ES-I3 (cell line): ENCODE measurements at regions not wholly inside any gene's neighbourhood (a gene's known extent, or its start where the extent isn't known, plus 50 kb on each side); places are given as distances from the start of the nearest gene placed in this dataset.
"Not testable (repeated sequence)": the region's sequence is repeated elsewhere in the genome, so short reads cannot be mapped to it uniquely, and the experiment has no call there.

ENCODE experiments used
- H3K36me3 ChIP-seq: 2 replicates; pipeline ENCODE4 v1.6.1; 2013; ENCODE audit warnings: mild to moderate bottlenecking, low read length, control low read depth, moderate library complexity; ENCODE audit not compliant: insufficient read depth
- H3K4me1 ChIP-seq: 2 replicates; pipeline ENCODE4 v1.6.1; 2013; ENCODE audit warnings: mild to moderate bottlenecking, control low read depth, low read length; ENCODE audit not compliant: insufficient read depth
- H3K9ac ChIP-seq: 2 replicates; pipeline ENCODE4 v1.6.1; 2013; ENCODE audit warnings: low read depth, mild to moderate bottlenecking, low read length, moderate library complexity
- H3K9me3 ChIP-seq: 2 replicates; pipeline ENCODE4 v1.6.1; 2013; ENCODE audit warnings: mild to moderate bottlenecking, low read length, moderate library complexity; ENCODE audit not compliant: control insufficient read depth, insufficient read depth

DNA sequence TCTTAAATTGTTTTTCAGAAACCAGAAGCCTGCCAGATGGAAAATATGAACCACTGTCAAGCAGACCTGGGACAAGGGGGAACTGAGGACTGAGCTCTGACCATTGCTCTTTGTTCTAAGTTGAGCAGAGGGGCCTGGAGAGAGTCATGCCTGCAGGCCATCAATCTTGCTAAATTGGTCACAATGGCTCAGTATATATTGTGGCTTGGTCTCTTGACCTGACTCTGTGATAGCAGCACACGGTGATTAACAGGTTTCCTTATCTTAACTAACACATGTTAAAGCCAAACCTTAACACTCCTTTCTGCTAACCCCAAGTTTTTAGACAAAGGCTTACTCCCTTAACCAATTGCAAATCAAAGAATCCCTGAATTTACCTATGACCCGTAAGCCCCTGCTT lies 1281.2 kb upstream of the NUDT12 start:
- Histone ChIP-seq H3K36me3 (no peaks in the 10 kb centered on the region), H3K9ac (no peak overlapping the region), H3K9me3 (no peaks in the 10 kb centered on the region), H3K4me1 (peaks cover 7% of the 10 kb centered on the region; the same call in 1 of the 2 replicates)

- Histone ChIP-seq H3K36me3 (no peaks in the 10 kb centered on the region), H3K9ac (no peak overlapping the region), H3K4me1 (peaks cover 7% of the 10 kb centered on the region; the same call in 1 of the 2 replicates), H3K9me3 (no peaks in the 10 kb centered on the region)
These were observed 1277.7 kb upstream of the NUDT12 start for GRCh38 chr5:104840284-104840683.

- not testable (repeated sequence) for H3K4me1 ChIP-seq, H3K9me3 ChIP-seq, H3K36me3 ChIP-seq, H3K9ac ChIP-seq
These were observed 1268.9 kb upstream of the NUDT12 start for GRCh38 chr5:104831515-104831914.

DNA sequence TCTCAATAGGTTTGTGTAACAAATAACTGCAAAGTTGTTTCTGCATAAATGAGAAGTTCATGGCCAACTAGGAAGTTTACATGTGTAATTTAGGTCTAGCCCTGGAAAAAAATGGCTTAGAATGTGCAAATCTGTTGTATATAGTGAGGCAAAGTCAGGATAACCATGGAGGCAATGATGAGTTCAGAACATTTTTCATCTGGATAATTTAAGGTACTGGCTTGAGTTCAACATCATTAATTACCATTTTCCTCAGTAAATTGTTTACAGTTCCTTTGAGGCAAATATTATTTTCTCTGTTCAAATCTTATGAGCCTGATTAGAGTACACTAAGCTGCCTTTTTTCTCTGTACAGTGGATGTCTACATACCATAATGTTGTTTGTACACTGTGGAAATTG lies 1259.0 kb upstream of the NUDT12 start:
- Histone ChIP-seq H3K9me3 (no peaks in the 10 kb centered on the region), H3K36me3 (no peaks in the 10 kb centered on the region)

GRCh38 chr5:104817127-104817526 lies 1254.5 kb upstream of the NUDT12 start:
- Histone ChIP-seq H3K9ac (no peak overlapping the region), H3K9me3 (no peaks in the 10 kb centered on the region), H3K36me3 (no peaks in the 10 kb centered on the region), H3K4me1 (no peaks in the 10 kb centered on the region)

More for the DNA sequence above, 1259.0 kb upstream of the NUDT12 start:
- H3K9ac ChIP-seq: no peak overlapping the region
- no peaks in the 10 kb centered on the region for H3K4me1 ChIP-seq

- Histone ChIP-seq H3K36me3 (no peaks in the 10 kb centered on the region), H3K4me1 (no peaks in the 10 kb centered on the region), H3K9me3 (peaks cover 1% of the 10 kb centered on the region; the same call in 1 of the 2 replicates), H3K9ac (no peak overlapping the region)
These were observed 1252.6 kb upstream of the NUDT12 start for GRCh38 chr5:104815212-104815611.

DNA sequence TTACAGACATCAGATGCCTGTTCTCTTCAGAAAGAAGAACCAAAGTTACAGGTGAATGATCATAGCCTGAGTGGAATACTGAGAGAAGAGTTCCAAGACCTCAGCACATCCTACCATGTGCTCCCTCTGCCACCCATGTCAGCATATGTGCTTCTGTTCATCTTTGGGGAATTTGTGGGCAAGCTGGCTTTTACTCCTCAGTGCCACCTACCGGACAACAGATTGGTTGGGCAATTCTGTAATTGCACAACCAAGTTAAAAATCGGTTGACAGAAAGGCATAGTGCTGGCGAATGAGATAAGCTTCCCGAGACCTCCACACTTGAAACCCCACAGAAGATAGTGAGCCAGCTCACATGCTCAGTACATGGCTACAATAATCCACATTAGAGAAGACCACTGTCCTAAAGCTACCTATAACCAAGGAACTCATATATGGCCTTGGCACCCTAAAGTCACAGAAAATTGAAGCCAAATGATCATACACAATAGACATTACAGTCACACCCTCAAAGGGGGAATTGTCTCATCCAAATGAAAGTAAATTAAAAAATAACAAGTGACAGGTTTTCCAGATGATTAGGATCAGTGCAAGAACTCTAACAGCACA lies 1238.0 kb upstream of the NUDT12 start:
- no peak overlapping the region for H3K9ac ChIP-seq
- no peaks in the 10 kb centered on the region for H3K4me1 ChIP-seq
- H3K36me3 ChIP-seq: no peaks in the 10 kb centered on the region
- H3K9me3 ChIP-seq: no peaks in the 10 kb centered on the region

- no peaks in the 10 kb centered on the region for H3K36me3 ChIP-seq
- H3K9me3 ChIP-seq: no peaks in the 10 kb centered on the region
- no peaks in the 10 kb centered on the region for H3K4me1 ChIP-seq
- no peak overlapping the region for H3K9ac ChIP-seq
These were observed 1231.1 kb upstream of the NUDT12 start for GRCh38 chr5:104793755-104794080.

DNA sequence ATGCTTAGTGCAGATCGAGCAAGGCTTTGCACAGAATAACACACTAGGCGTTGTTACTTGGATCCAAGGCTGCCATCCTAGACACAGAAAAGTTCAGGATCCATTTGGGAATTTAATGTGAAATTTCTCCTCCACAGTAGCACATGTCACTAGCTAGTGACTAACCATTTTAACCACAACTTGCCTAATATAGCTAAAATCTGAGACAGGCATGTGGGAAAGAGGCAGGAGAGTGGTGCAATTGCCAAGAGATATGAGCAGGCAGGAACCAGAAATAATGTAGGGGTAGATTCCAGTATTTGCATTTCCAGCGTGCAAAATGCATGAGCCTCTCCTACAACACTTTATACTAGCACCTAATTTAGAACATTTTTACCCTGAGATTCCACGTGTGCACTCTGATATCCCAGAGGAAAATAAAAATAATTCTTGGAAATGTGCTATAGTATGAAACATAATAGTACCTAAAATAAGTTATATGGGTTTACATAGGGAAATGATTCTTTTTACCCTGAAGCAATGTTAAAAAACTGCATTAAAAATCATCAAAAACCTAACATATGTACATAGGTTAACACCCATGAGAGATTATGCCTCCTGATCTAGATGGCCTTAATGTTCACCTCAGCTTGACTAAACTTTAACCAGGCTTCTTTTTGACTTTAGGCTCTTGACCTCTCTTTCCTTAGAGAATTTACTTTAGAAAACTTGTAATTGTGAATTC lies 1230.6 kb upstream of the NUDT12 start:
- Histone ChIP-seq H3K9ac (no peak overlapping the region), H3K9me3 (no peaks in the 10 kb centered on the region), H3K36me3 (no peaks in the 10 kb centered on the region), H3K4me1 (no peaks in the 10 kb centered on the region)

DNA sequence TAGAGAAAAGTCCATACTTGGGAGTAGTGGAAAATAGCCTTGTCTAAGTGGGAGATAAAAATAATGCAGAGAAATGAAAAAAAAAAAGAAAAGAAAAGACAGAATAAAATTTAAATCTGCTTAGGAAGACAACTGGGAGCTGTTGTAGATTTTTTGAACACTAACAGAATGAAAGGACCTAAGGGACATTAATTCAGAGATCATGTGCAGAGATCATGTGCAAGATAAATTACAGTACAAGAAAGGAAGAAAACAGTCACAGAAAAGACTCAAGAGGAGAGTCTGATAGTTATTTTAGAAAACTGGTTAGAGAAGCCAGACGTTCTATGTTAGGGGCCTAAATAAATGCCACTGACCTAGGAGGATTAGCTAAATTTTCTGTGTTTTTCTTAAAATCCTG lies 1226.8 kb upstream of the NUDT12 start:
- H3K4me1 ChIP-seq: no peaks in the 10 kb centered on the region
- no peaks in the 10 kb centered on the region for H3K36me3 ChIP-seq
- no peak overlapping the region for H3K9ac ChIP-seq
- H3K9me3 ChIP-seq: no peaks in the 10 kb centered on the region

GRCh38 chr5:104785097-104785496 lies 1222.5 kb upstream of the NUDT12 start:
- Histone ChIP-seq H3K9ac (no peak overlapping the region), H3K36me3 (no peaks in the 10 kb centered on the region), H3K9me3 (no peaks in the 10 kb centered on the region), H3K4me1 (no peaks in the 10 kb centered on the region)

DNA sequence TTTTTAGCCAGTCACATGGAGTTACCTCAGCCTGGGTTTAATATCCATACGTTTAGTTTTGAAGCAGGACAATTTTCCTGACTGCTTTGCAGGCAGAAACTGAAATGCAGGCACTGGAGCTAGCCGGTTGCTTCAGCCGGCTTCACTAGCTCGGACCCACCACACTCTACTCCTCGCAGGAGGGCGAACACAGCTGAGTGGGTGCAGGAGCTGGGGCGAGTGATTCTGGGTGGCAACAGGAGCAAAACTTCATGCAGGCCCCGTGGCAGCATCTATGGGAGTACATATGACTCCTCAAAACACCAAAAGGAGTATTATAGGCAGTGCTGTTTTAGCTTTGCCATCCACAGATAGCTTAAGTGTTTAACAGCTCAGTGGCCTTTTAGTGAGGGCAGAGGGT lies 1211.8 kb upstream of the NUDT12 start:
- Histone ChIP-seq H3K9ac (no peak overlapping the region), H3K9me3 (no peaks in the 10 kb centered on the region), H3K36me3 (no peaks in the 10 kb centered on the region), H3K4me1 (no peaks in the 10 kb centered on the region)

DNA sequence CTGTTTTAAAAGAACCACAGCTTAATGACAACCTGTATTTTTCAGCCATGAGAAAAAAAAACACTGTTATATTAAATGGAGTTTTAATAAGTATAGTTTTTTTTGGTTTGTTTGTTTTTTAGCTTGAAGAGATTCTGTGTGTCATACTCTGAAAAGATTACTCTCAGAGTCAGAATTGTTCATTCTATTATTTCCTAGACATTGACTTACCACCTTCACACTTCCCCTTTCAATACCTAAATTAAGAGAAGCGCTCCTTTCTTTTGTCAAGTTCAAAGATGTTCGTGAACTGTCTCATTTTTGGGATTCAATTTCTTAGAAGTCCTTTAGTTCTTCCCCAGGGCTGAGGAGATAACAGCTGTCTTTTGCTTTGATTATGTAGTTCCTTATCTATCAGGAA lies 1201.6 kb upstream of the NUDT12 start:
- Histone ChIP-seq H3K9me3 (0 out of 2 replicates have a peak, but pooled peaks cover 1% of the 10 kb centered on the region), H3K4me1 (no peaks in the 10 kb centered on the region), H3K36me3 (no peaks in the 10 kb centered on the region), H3K9ac (no peak overlapping the region)

GRCh38 chr5:104763216-104763615 lies 1200.6 kb upstream of the NUDT12 start:
- Histone ChIP-seq H3K4me1 (no peaks in the 10 kb centered on the region), H3K9ac (no peak overlapping the region), H3K9me3 (0 out of 2 replicates have a peak, but pooled peaks cover 5% of the 10 kb centered on the region), H3K36me3 (no peaks in the 10 kb centered on the region)

GRCh38 chr5:104757915-104758314 lies 1195.3 kb upstream of the NUDT12 start:
- Histone ChIP-seq H3K4me1 (peaks cover 5% of the 10 kb centered on the region; the same call in 1 of the 2 replicates), H3K9ac (no peak overlapping the region), H3K36me3 (no peaks in the 10 kb centered on the region), H3K9me3 (0 out of 2 replicates have a peak, but pooled peaks cover 5% of the 10 kb centered on the region)
